Activated CD4-positive, alpha-beta T cell treated with anti-CD3 and anti-CD28 coated beads for 24 hours (primary cell): ENCODE measurements at regions not wholly inside any gene's neighbourhood (a gene's known extent, or its start where the extent isn't known, plus 50 kb on each side); places are given as distances from the start of the nearest gene placed in this dataset.
"Not testable (repeated sequence)": the region's sequence is repeated elsewhere in the genome, so short reads cannot be mapped to it uniquely, and the experiment has no call there.

ENCODE experiments used
- DNase-seq, 2 donors: peaks; one replicate each; pipeline ENCODE4 v3.0.0-alpha.2; 2020; ENCODE audit warnings: low read depth in 2 of 2

DNA sequence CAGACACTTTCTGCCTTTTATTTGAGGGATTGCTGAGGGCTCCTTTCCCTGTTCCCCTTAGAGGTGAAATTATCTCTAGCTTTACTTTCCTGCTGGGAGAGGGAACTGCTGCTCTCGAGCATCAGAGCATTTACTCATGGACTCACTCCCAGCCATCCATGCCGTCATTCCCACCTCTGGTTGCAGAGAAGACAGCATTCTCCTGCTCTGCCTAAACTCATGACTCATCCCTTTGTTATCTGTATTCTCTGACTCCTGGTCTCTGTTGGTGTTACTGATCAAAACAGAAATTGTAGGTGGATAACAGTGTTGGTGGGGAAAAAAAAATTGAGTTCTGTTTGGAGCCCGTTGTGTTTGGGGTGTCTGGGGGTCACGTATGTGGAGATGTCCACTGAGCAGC is 159.3 kb downstream of the TTC8 start:
- DNase-seq, result no peak

DNA sequence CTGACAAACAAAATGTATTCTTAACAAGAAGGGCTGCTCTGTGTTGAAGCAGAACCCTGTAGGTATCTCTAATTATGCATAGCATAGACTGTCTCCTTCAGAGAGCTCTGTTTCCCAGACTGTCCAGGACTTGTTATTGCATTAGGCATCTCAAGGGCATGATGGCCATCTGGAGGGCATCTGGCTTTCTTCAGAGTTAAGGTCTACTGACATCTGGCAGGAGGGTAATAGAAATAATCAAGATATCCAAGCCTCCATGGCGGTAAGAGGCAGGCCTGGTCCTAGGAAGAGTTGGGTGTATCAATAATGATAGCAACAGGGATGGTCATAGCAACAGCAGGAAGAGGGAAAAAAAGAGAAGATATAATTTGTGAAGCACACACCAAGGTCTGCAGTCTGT is 161.2 kb downstream of the TTC8 start:
- no peak for DNase-seq

DNA sequence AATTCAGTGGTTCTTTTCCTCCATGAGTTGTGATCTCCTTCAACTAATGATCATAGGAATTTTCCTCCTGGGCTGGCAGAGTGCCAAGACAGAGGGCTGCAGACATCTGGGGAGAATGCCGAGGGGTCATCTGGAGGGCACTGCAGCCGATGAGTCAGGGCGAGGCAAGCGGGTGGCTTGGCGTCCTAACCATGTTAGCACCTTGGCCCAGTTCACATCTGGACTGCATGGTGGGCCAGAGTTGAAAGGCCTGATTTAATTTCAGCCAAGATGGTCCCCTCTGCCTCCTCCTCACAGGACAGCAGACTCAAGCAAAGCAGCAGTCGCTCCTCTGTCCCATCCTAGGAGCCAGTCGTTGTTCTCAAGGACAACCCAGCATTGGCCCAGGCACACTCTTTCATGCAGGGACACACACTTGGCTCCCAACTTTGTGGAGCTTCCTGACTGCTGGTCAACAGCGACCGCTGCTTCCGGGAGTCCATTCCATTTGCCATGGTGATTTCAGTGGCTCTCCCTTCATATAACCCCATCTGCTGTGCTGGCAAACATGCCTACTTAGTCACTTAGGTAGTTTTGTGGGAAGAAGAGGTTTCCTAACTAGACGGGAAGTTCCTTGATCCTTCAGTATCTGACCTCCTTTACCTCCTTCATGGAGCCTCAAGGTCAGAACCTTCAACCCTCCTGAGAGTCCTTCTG is 161.8 kb downstream of the TTC8 start:
- DNase-seq, result no peak

DNA sequence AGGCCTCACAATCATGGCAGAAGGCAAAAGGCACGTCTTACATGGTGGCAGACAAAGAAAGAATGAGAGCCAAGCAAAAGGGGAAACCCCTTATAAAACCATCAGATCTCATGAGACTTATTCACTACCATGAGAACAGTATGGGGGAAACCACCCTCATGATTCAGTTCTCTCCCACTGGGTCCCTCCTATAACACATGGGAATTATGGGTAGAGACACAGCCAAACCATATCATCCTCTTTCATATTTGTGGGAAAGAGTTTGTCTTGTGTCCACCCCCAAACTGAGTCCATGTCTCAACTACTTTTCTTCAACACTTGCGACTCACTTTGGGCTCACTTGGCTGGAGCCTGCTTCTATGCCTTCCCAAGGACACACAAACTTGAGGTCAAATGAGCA is 162.5 kb downstream of the TTC8 start:
- DNase-seq, result not testable (repeated sequence)

DNA sequence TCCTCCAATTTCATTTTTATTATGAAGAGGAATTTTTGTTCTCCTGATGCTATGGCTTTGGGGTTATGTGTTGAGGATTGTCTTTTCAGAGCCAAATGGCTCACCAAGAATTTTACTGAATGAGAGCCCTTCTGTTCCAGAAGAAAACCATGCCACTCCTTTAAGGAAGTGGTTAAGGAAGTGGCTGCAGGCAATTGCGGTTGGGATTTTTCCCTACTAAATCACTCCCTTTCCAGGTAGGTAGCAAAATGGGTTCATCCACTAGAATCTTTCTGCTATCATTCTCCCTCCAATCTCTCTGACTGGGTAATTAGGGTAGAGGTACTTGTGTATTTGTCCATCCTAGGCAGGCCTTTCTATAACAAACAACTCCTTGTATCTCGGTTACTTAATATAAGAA is 163.1 kb downstream of the TTC8 start:
- no peak for DNase-seq

DNA sequence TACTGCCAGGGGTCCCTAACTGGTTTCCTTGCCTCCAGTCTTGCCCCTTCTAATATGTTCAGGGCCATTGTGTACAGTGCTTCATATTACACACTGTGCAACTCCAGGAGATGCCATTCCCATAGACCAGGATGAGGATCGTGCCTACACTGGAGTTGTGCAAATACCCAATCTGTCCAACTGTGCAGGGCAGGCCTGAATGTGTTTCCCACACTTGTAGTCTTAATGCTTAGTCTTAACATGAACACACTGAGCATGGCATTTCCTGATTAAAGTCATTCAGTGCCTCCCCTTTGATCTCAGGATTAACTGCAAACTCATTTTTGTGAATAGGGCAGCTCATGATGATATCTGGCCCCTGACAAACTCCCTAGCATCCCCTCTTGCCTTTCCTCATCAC is 165.5 kb downstream of the TTC8 start:
- DNase-seq, result no peak

DNA sequence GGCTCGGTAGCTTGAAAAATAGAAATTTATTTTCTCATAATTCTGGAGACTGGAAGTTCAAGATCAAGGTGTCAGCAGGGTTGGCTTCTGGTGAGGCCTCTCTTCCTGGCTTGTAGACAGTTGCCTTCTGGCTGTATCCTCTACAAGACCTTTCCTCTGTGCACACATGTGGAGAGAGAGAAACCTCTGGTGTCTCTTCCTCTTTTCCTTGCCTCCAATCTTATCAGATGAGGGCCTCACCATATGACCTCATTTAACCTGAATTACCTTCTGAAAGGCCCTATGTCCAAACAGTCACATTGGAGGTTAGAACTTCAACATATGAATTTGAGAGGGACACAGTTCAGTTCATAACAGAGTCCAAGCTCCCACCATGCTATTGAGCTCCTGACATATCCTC is 166.4 kb downstream of the TTC8 start:
- DNase-seq, result no peak

DNA sequence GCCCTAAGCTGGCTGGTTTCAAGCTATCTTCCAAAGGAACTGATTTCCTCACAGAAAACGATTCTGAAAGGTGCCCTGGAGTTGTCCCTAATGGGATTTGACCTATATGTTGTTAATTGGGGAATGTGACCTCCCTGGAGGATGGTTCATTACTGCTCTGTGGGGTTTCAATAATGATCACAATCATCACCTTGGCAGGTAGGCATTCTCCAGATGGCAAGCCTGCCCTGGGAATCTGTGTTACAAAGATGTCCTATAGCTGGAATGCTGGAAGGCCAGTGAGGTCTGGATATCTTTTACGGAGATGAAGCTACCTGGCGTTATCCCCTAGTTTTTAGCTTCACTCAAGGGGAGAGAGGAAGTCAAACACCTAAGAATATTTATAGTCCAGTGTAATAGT is 167.6 kb downstream of the TTC8 start:
- DNase-seq, result no peak

DNA sequence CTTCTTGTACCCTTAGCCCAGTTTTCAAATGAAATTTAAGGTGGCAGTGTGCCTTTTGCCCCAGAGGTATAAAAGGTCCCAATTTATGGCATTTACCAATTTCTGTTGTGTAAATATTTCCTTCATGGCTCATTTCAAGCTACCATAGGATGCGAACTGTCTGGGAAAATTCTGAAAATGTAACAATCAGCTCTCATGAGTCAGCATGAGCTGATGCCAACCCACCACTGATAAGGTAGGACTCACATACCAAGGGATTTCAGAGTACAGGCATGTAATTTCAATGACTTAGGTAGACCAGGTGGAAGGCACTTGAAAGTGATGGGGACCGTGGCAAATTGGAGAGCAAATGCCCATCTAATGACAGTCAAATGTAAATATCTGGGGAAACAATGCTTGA is 169.5 kb downstream of the TTC8 start:
- DNase-seq, result no peak

DNA sequence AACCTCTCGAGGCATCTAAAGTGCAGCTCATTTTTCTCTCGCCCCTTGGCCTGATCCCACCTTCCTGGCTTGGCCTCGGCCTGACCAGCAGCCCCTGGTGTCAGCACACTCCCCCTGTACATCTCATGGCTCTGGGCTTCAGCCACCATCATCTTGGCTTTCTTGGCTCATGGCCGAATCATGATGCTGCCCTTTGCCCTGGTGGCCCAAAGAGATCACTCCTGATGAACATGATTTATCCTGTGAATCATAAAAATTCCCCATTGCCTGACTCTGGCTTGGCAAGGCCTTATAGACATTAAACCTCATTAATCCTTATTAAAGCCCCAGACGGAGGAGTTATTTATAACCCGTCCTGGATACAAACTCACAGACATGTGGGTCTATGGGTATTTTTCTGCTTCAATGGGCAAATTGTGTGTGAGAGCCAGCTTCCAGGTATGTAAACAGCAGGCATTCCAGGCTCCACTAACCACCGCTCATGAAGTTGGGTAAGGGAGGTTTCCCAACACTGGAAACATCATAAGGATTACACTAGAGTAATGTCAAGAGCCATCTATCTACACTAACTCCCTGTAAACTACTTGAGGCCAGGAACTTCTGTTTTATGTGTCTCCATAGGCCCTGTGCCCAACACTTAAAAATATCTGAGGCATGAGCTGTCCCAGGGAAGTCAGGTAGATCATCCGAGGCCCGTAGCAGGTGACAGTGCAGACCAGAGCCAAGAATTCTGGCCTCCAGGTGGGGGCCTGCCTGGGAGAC is 171.2 kb downstream of the TTC8 start:
- DNase-seq, result no peak

DNA sequence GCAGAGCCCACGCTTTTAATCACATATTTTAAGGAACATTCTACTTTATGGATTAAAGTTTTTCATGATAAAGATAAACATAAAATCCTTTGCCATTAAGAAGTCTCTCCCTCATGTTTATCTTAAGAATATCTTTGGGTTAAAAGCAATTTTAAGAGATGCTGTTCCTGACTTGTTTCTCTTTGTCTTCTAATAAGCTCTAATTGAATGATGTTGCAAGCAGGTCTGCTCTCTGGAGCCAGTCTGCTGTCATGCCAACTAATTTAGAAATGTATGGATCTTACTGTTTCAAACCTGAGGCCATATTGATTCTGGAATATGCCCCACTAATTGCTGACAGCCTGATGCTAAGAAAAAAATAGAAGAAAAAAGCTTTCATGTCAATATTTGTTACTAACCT is 173.6 kb downstream of the TTC8 start:
- DNase-seq, result no peak

DNA sequence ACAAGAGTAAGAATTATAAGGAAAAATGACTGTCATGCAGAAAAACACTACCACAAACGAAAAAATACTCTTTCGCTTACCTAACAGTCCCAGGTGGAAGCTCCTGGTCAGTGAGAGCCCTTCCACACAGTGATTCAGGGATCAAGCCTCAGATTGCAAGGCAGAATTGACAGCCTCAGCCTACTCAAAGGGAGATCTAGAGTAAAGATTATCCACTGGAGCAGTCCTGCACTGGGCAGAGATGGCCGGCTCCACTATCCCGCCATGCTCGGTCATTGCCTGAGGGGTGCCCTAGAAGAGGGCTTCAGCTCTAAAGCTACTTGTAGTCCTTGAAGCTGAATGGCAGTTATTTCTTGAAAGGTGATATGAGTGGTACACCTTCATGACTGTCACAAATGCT is 174.7 kb downstream of the TTC8 start:
- no peak for DNase-seq

DNA sequence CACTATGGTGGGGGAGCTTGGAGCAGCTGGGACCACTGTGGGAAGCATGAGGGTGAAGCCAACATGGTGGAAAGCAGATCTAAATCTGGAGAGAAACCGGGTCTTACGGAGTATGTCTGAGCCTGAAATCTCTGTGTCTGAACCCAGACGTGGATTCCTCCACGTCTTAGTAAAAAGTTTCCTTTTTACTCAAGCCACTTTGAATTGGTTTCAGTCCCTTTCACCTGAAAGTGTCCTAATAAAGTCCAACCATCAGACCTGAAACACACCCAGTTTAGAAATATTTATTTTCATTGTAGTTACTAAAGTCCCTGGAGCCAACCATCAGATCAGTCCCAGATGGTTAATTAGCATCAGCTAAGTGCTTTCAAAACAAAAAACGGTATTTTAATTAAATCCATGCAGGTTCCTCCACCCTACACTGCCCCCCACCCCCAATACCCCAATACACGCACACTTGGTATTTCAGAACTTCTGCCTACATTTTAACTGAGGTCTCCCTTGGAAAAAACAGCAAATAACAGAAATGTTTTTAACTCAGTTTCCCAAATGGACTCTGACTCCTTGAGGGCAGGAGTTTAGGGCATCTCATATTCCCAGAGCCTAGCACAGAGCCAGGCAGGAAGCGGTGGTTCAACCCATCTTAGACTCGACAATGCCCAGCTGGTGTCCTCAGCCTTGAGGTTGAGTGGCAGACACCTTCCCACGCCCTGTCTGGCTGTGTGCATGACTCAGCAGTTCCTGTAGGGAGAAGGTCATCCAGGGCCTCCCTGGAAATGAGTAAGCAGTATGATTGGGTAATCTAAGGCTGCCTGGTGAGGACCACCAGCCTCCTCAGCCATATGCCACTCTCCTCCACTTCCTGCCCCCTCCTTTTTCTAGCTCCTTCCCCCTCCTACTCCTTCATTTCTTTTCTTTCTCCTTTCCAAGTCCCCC is 175.8 kb downstream of the TTC8 start:
- peak in 1 of 2 donors; percentile 2 for DNase-seq

DNA sequence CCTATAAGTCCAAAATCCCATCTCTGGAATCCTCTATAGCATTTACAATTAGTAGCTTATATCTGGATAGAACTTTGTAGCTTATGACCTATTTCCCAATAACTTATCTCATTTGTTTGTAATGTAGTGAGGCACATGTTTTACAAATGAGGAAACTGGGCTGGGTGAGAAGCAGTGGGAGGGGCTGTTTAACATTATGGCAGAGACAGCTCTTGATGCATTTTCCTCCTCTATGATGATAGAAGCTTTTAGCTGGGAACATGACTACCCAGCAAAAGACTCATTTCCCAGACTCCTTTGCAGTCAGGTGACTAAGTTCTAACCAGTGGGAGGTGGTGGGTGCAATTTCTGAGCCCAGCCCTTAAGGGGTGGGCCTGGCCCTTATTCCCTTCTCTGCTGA is 179.7 kb downstream of the TTC8 start:
- DNase-seq, result no peak

DNA sequence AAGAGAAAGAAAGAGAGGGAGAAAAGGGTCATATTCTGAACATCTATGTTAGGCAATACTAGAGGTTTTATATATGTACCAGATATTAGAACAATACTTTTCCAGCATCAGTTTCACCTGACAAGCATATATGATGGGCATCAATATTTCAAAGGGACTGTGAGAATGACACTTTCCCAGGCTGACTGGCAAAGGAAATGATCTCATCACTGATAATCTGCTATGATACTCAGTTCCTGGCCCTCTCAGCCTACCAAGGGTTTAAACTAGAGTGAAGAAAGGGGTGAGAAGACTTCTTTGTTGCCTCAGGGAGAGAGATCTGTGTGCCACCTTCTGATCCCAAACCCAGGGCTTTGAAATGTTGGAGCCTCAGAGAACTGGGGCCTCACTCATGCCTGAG is 183.5 kb downstream of the TTC8 start:
- DNase-seq, result no peak

DNA sequence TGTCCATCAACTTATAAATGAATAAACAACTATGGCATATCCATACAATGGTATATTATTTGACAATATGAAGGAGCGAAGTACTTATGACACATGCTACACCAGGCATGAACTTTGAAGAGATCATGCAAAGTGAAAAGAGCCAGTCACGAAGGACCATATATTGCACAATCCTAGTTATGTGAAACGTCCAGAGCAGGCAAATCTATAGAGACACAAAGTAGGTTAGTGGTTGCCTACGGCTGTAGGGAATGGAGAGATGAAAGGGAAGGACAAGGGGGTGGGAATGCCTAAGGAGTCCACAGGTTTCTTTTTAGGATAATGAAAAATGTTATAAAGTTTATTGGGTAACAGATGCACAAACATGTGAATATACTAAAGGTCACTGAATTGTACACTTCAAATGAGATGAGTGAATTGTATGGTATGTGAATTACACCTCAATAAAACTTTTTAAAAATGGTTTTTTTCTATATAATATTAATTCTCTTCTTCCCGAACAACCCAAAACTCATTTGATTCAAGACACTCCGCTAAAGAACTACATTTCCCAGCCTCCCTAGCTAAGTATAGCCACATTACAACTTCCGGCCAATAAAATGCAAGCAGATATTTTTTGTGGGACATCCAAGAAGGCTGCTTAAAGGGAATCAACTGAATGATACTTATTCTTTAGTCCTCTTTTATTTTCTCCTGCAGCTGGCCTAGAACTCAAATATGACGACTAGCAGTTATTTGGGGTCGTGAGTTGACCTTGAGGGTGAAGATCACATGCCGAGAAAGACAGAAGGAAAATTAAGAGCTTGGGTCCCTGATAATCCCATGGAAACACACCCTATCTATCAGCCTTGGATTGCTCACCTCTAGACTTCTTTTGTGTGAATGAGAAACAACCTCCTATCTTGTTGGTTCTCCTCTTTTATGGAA is 187.2 kb downstream of the TTC8 start:
- no peak for DNase-seq

DNA sequence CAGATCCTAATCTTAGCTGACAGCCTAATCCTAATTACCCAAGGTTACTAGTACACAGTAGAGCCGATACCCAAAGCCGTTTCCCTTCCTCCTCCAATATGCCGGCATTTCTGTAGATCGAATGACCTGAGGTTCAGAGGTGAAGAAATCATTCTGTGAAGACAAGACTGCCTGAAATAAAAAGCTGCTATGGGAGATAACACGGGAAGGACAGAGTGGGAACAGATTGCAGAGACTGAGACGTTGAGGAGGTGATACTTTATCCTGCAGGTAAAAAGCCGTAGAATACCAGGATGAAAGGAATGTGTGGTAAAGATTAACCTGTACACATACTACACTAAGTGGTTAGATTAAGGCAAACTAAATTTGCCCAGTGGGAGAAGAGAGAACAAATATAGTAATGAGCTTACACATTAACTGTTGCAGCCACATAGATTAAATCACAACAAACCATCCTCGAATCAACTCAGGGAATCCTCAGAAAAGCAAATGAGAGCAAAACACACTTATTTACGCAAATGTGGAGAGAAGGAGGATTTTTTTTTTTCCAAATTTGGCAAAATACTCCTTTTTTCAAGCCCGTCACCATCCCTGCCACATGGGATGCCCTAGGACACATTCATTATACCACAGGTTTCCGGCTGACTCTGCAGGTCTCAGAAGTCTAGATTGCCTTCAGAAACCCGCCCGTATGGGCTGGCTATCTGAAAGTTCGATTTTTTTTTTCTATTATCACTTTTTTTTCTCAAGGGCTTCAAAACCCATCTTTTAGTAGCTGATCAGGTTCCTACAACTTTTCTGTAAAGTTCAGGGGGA is 188.0 kb downstream of the TTC8 start:
- DNase-seq, result no peak

DNA sequence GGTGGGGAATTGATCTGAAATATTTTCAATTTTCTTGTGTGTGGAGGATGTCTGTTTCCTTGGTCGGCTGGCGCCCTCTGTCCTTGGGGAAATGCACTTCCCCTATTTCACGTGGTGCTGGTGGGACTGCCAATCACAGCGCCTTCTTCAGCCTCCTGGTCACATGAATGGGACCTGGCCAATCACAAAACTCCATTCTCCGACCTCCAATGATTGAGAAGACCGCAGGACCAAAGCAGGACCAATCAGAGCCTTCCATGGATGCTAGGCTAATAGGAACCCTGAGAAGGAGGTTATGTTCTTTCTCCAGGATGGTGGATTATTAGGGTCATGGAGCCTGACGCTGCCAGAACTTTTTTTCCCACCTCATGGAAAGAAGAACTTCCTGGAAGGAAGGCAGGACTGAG is 188.7 kb downstream of the TTC8 start:
- DNase-seq, result no peak

DNA sequence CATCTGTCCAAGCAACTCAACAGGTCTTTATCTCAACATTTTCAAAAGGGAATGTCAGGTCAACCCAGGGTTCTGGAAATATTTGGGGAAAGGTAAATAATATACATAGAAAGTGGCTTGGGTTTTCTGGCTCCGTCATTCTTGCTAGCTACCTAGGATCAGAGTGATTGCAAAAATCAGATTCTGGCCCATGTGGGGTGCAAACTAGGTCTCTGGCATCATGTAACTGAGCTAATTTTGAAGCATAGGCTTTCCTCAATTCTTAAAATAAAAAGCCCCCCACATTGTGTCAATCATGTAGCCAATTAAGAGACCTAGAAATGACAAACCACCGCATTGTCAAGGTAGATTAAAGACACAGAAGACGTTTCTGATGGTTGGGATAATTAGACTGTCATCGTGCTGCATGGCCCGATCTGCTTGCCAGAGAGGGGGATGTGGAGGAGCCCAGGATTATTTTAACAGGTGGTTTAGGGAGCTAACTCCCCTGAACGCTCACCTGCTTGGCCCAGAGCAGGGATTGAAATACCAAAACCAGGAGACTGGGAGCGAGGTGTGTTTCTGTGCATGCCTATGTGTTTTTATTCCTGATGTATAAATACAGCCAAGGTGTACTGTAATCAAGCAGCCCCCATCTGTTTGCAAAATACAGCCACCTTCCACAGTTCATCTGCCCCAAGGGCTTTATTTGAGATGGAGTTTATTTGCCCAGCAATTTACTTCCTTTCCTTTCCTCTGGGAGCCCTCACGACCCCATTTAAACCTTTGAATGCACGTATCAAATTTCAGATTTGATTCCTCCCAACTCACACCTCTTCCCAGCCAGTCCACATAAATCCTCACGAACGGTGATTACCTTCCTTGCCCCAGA is 189.5 kb downstream of the TTC8 start:
- no peak for DNase-seq

DNA sequence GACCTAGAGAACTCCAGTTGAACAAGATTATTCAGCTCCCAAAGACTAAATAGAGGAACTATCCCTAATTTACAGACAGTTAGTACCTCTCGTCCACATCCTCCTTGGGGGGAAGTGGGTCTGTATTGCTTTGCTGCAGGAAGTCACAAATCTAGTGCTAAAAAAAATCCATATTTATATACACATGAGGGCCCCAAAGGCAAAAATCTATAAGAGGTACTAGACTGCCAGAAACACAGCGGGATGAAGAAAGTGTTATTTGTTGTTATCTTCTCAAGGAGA is 190.1 kb downstream of the TTC8 start:
- DNase-seq, result no peak
